Astrocyte (in vitro differentiated cells and primary cell): ENCODE measurements at regions not wholly inside any gene's neighbourhood (a gene's known extent, or its start where the extent isn't known, plus 50 kb on each side); places are given as distances from the start of the nearest gene placed in this dataset.

Experiments used
- DNase-seq: peaks from one replicate; pipeline ENCODE4 v3.0.0-alpha.2; 2010; ENCODE audit warnings: low read depth
- FAIRE-seq: peaks from 2 replicates; lab custom pipeline; 2011; peaks lifted over from hg19 to GRCh38; lab: Jason Lieb, UNC
- H2AFZ ChIP-seq: 2 replicates; pipeline ENCODE4 v1.6.0; 2012; ENCODE audit warnings: low read depth, low read length, inconsistent platforms
- H3K27ac ChIP-seq: 2 replicates; pipeline ENCODE4 v1.5.1; 2011; ENCODE audit warnings: low read depth, low read length, inconsistent platforms
- H3K27me3 ChIP-seq: 2 replicates; pipeline ENCODE4 v1.6.0; 2011; ENCODE audit warnings: low read length, inconsistent platforms; ENCODE audit not compliant: insufficient read depth
- H3K36me3 ChIP-seq: 2 replicates; pipeline ENCODE4 v1.5.1; 2011; ENCODE audit warnings: low read length, inconsistent platforms; ENCODE audit not compliant: insufficient read depth
- H3K4me1 ChIP-seq: 2 replicates; pipeline ENCODE4 v1.5.1; 2011; ENCODE audit warnings: low read length, inconsistent platforms; ENCODE audit not compliant: insufficient read depth
- H3K4me2 ChIP-seq: 2 replicates; pipeline ENCODE4 v1.6.0; 2012; ENCODE audit warnings: low read length, inconsistent platforms
- H3K4me3 ChIP-seq: 2 replicates; pipeline ENCODE4 v1.5.1; 2011; ENCODE audit warnings: low read depth, mild to moderate bottlenecking, low read length, inconsistent platforms; ENCODE audit not compliant: insufficient read depth
- H3K79me2 ChIP-seq: 2 replicates; pipeline ENCODE4 v1.6.0; 2012; ENCODE audit warnings: mild to moderate bottlenecking, low read length, inconsistent platforms; ENCODE audit not compliant: insufficient read depth
- H3K9ac ChIP-seq: 2 replicates; pipeline ENCODE4 v1.6.0; 2012; ENCODE audit warnings: mild to moderate bottlenecking, low read length, inconsistent platforms
- H3K9me3 ChIP-seq: 2 replicates; pipeline ENCODE4 v1.5.1; 2012; ENCODE audit warnings: low read depth, mild to moderate bottlenecking, low read length, inconsistent platforms; ENCODE audit not compliant: insufficient read depth
- H4K20me1 ChIP-seq: 2 replicates; pipeline ENCODE4 v1.6.0; 2012; ENCODE audit warnings: low read length, inconsistent platforms; ENCODE audit not compliant: insufficient read depth
- H3K27ac Mint-ChIP-seq: one replicate; pipeline ENCODE4 v1.8.0; 2021; ENCODE audit warnings: mild to moderate bottlenecking, mixed read lengths; ENCODE audit not compliant: unreplicated experiment
- H3K27me3 Mint-ChIP-seq: one replicate; pipeline ENCODE4 v1.8.0; 2021; ENCODE audit warnings: low read depth, mixed read lengths; ENCODE audit not compliant: unreplicated experiment
- H3K36me3 Mint-ChIP-seq: one replicate; pipeline ENCODE4 v1.8.0; 2021; ENCODE audit warnings: low read depth, mixed read lengths; ENCODE audit not compliant: unreplicated experiment
- H3K4me1 Mint-ChIP-seq: one replicate; pipeline ENCODE4 v1.8.0; 2021; ENCODE audit warnings: low read depth, mixed read lengths; ENCODE audit not compliant: unreplicated experiment
- H3K4me3 Mint-ChIP-seq: one replicate; pipeline ENCODE4 v1.8.0; 2021; ENCODE audit warnings: mild to moderate bottlenecking, moderate library complexity, mixed read lengths; ENCODE audit not compliant: unreplicated experiment
- H3K9me3 Mint-ChIP-seq: one replicate; pipeline ENCODE4 v1.8.0; 2021; ENCODE audit warnings: mild to moderate bottlenecking, mixed read lengths; ENCODE audit not compliant: unreplicated experiment
- CTCF ChIP-seq: IDR thresholded peaks from 2 replicates; pipeline ENCODE4 v1.5.1; 2011; ENCODE audit warnings: low read depth, mild to moderate bottlenecking, inconsistent platforms, low read length, moderate library complexity; ENCODE audit not compliant: insufficient read depth
- EZH2 ChIP-seq: IDR thresholded peaks from 2 replicates; pipeline ENCODE4 v1.6.1; 2012; ENCODE audit warnings: mild to moderate bottlenecking, low read length, inconsistent platforms; ENCODE audit not compliant: insufficient read depth

- no peak overlapping the region for H3K27ac ChIP-seq
- no peaks in the 10 kb centered on the region for H3K4me1 ChIP-seq
- H3K36me3 Mint-ChIP-seq, result no peaks in the 10 kb centered on the region
- H3K27me3 Mint-ChIP-seq, result no peaks in the 10 kb centered on the region
- H3K9ac ChIP-seq, result no peak overlapping the region
- FAIRE-seq, result no peak
- H3K4me2 ChIP-seq, result no peak overlapping the region
- no peaks in the 10 kb centered on the region for H4K20me1 ChIP-seq
- no peaks in the 10 kb centered on the region for H3K4me1 Mint-ChIP-seq
- no peak overlapping the region for H2AFZ ChIP-seq
- no peak overlapping the region for H3K4me3 Mint-ChIP-seq
- H3K4me3 ChIP-seq, result no peak overlapping the region
- DNase-seq, result no peak
- no peaks in the 10 kb centered on the region for H3K79me2 ChIP-seq
- no peaks in the 10 kb centered on the region for H3K9me3 ChIP-seq
- H3K36me3 ChIP-seq, result no peaks in the 10 kb centered on the region
- TF ChIP-seq CTCF (no peak), EZH2 (no peak)
- peaks cover 3% of the 10 kb centered on the region for H3K9me3 Mint-ChIP-seq
- H3K27ac Mint-ChIP-seq, result no peak overlapping the region
- no peaks in the 10 kb centered on the region for H3K27me3 ChIP-seq
Observed at GRCh38 chr2:67985586-67985985, 77.2 kb downstream of the C1D start.

- Histone ChIP-seq H3K4me3 (no peak overlapping the region), H3K4me2 (no peak overlapping the region), H4K20me1 (no peaks in the 10 kb centered on the region), H3K27me3 (no peaks in the 10 kb centered on the region), H3K79me2 (no peaks in the 10 kb centered on the region), H3K4me1 (no peaks in the 10 kb centered on the region), H3K9ac (no peak overlapping the region), H3K27ac (no peak overlapping the region), H2AFZ (no peak overlapping the region), H3K36me3 (no peaks in the 10 kb centered on the region), H3K9me3 (no peaks in the 10 kb centered on the region)
- Mint-ChIP-seq H3K27ac (no peak overlapping the region), H3K36me3 (no peaks in the 10 kb centered on the region), H3K9me3 (peaks cover 3% of the 10 kb centered on the region), H3K4me1 (no peaks in the 10 kb centered on the region), H3K27me3 (no peaks in the 10 kb centered on the region), H3K4me3 (no peak overlapping the region)
- FAIRE-seq (no peak), DNase-seq (no peak)
- TF ChIP-seq CTCF, result no peak
- no peak for TF ChIP-seq EZH2
Observed at GRCh38 chr2:67986258-67986657, 76.5 kb downstream of the C1D start.
